Central memory CD8-positive, alpha-beta T cell (primary cell): ENCODE measurements at regions not wholly inside any gene's neighbourhood (a gene's known extent, or its start where the extent isn't known, plus 50 kb on each side); places are given as distances from the start of the nearest gene placed in this dataset.

ENCODE experiments used
- ATAC-seq: fragments of 150-1000 bp; cut with Tn5 transposase; replicated peaks from 2 replicates; pipeline ENCODE4 v1.10.0; 2022; ENCODE audit warnings: mild to moderate bottlenecking, moderate FRiP score, moderate number of reproducible peaks; ENCODE audit not compliant: poor library complexity, severe bottlenecking; ENCODE audit errors: extremely low read depth
- DNase-seq, 2 donors: peaks; one replicate each; pipeline ENCODE4 v3.0.0; 2021; ENCODE audit warnings: low spot score in 2 of 2
- H3K27ac Mint-ChIP-seq: one replicate; pipeline ENCODE4 v1.8.0; 2022; ENCODE audit warnings: low read depth, mild to moderate bottlenecking, moderate library complexity, mixed read lengths
- H3K27me3 Mint-ChIP-seq: one replicate; pipeline ENCODE4 v1.8.0; 2022; ENCODE audit warnings: mixed read lengths
- H3K36me3 Mint-ChIP-seq: one replicate; pipeline ENCODE4 v1.8.0; 2022; ENCODE audit warnings: mild to moderate bottlenecking, moderate library complexity, mixed read lengths; ENCODE audit not compliant: insufficient read depth
- H3K4me1 Mint-ChIP-seq: one replicate; pipeline ENCODE4 v1.8.0; 2022; ENCODE audit warnings: mixed read lengths
- H3K4me3 Mint-ChIP-seq: one replicate; pipeline ENCODE4 v1.8.0; 2022; ENCODE audit warnings: mild to moderate bottlenecking, moderate library complexity, mixed read lengths
- H3K9me3 Mint-ChIP-seq: one replicate; pipeline ENCODE4 v1.8.0; 2022; ENCODE audit warnings: mixed read lengths

- Mint-ChIP-seq H3K27me3 (peaks cover 28% of the 10 kb centered on the region), H3K36me3 (peaks cover 2% of the 10 kb centered on the region), H3K4me3 (no peak overlapping the region), H3K9me3 (no peaks in the 10 kb centered on the region), H3K27ac (no peak overlapping the region), H3K4me1 (no peaks in the 10 kb centered on the region)
- DNase-seq (no peak), ATAC-seq (no peak)
Measured at GRCh38 chr4:146041139-146042004, 102.7 kb upstream of the ZNF827 start.

DNA sequence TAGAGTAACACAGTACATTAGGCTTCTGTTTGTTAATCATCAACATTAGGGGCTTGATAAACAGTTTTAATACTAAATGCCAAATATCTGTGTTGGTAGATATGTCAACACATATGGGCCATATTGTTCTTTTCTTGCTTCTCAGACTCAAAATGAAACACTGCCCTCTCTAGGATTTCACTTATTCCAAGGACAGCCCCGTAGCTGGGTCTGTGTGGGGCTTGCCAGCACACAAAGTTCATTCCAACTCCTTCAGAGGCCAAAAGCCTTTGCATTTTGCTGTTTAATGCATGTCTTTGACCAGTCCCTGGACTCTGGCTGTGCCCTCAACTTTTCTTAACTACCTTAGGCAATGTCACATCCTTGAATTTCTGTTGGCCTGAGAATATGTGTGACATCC lies 102.0 kb upstream of the ZNF827 start:
- Mint-ChIP-seq H3K27me3 (peaks cover 21% of the 10 kb centered on the region), H3K9me3 (no peaks in the 10 kb centered on the region), H3K4me1 (no peaks in the 10 kb centered on the region), H3K4me3 (no peak overlapping the region), H3K36me3 (peaks cover 2% of the 10 kb centered on the region), H3K27ac (no peak overlapping the region)
- ATAC-seq = no peak
- DNase-seq = no peak

DNA sequence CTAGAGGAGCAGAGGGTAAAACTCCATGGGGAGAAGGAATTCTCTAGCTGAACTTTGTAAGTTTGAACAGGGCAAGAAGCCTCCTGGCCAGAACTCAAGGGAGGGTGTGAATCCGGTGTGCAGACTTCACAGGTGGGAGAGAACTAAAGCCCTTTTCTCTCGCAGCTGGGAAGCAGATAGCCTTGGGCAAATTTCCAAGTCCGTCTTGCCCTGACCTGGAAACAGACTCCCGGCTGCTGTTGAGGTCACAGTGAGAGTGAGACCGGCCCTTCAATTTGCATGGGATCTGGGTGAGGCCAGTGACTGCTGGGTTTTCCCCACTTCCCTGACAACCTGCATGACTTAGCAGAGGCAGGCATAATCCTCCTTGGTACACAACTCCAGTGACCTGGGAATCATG lies 94.5 kb upstream of the ZNF827 start:
- Mint-ChIP-seq H3K36me3 (no peaks in the 10 kb centered on the region), H3K27ac (no peak overlapping the region), H3K9me3 (peaks cover 12% of the 10 kb centered on the region), H3K4me3 (no peak overlapping the region), H3K27me3 (peaks cover 45% of the 10 kb centered on the region), H3K4me1 (peaks cover 6% of the 10 kb centered on the region)
- DNase-seq = no peak
- no peak for ATAC-seq

DNA sequence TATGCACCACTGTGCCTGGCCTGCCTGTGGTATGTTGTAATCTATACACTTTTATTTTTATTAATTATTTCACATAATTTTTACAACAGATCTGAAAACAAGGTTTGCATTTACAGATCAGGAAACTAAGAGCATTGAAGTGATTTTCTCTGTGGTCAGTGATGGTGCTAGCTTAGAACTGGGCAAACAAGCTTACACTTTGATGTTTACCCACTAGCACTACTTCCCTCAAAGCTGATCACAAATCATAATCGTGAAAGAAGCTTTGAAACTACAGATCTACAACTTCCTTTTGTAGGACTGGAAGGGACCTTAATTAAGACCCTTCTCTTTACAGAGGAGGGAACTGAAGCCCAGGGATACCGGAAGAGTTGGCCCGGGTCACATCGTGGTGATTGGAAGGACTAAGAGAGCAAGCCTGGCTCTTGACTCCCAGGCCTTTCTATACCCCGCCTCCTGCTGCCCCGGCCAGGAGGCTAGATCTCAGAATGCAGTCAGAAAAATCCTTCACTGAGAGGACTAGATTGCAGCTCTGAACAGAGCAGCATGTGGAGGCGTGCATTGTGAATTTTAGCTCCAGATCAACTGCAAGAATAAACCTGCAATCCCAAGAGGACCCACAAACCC lies 93.7 kb upstream of the ZNF827 start:
- Mint-ChIP-seq H3K27ac (no peak overlapping the region), H3K9me3 (peaks cover 12% of the 10 kb centered on the region), H3K4me1 (peaks cover 6% of the 10 kb centered on the region), H3K4me3 (no peak overlapping the region), H3K27me3 (peaks cover 49% of the 10 kb centered on the region), H3K36me3 (no peaks in the 10 kb centered on the region)
- ATAC-seq = no peak
- DNase-seq = no peak

- no peak for ATAC-seq
- H3K4me1 Mint-ChIP-seq = peaks cover 6% of the 10 kb centered on the region
- peaks cover 12% of the 10 kb centered on the region for H3K9me3 Mint-ChIP-seq
- H3K27ac Mint-ChIP-seq = no peak overlapping the region
- H3K27me3 Mint-ChIP-seq = peaks cover 69% of the 10 kb centered on the region
- H3K4me3 Mint-ChIP-seq = no peak overlapping the region
- no peak for DNase-seq
- no peaks in the 10 kb centered on the region for H3K36me3 Mint-ChIP-seq
Measured at GRCh38 chr4:146029939-146030710, 91.5 kb upstream of the ZNF827 start.

GRCh38 chr4:146029147-146029546 lies 90.5 kb upstream of the ZNF827 start:
- no peak overlapping the region for H3K27ac Mint-ChIP-seq
- DNase-seq (no peak), ATAC-seq (no peak)
- H3K4me3 Mint-ChIP-seq = no peak overlapping the region
- H3K9me3 Mint-ChIP-seq = peaks cover 8% of the 10 kb centered on the region
- no peaks in the 10 kb centered on the region for H3K36me3 Mint-ChIP-seq
- peaks cover 74% of the 10 kb centered on the region for H3K27me3 Mint-ChIP-seq
- H3K4me1 Mint-ChIP-seq = peaks cover 6% of the 10 kb centered on the region

GRCh38 chr4:146027761-146028160 lies 89.1 kb upstream of the ZNF827 start:
- Mint-ChIP-seq H3K4me1 (peaks cover 6% of the 10 kb centered on the region), H3K4me3 (no peak overlapping the region), H3K27me3 (peaks cover 69% of the 10 kb centered on the region), H3K36me3 (no peaks in the 10 kb centered on the region), H3K27ac (no peak overlapping the region), H3K9me3 (no peaks in the 10 kb centered on the region)
- DNase-seq (no peak), ATAC-seq (no peak)

- ATAC-seq (no peak), DNase-seq (no peak)
- H3K9me3 Mint-ChIP-seq = peaks cover 6% of the 10 kb centered on the region
- no peak overlapping the region for H3K27ac Mint-ChIP-seq
- H3K4me3 Mint-ChIP-seq = no peak overlapping the region
- H3K36me3 Mint-ChIP-seq = no peaks in the 10 kb centered on the region
- H3K27me3 Mint-ChIP-seq = peaks cover 74% of the 10 kb centered on the region
- no peaks in the 10 kb centered on the region for H3K4me1 Mint-ChIP-seq
Measured at GRCh38 chr4:146023334-146023967, 84.8 kb upstream of the ZNF827 start.

DNA sequence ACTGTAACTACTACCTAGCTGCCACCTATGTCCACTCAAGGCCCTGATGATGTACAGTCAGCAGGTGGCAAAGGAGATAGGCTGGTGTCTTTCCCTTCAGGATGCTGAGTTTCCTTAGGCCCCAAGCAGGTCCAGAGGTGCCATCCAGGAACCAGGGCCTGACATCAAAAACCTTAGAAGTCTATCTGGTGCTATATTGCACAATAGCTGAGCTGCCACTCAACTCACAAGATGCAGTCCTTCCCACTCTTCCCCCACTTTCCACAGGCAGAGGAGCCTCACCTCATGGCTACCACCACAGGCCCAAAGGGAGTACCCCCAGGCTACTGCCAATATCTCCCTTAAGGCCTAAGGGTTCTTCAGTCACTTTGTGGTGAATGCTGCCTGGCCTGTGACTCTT lies 83.9 kb upstream of the ZNF827 start:
- H3K27me3 Mint-ChIP-seq = peaks cover 81% of the 10 kb centered on the region
- peaks cover 12% of the 10 kb centered on the region for H3K9me3 Mint-ChIP-seq
- DNase-seq (no peak), ATAC-seq (no peak)
- H3K4me3 Mint-ChIP-seq = no peak overlapping the region
- H3K4me1 Mint-ChIP-seq = no peaks in the 10 kb centered on the region
- H3K27ac Mint-ChIP-seq = no peak overlapping the region
- no peaks in the 10 kb centered on the region for H3K36me3 Mint-ChIP-seq

- H3K27me3 Mint-ChIP-seq = peaks cover 54% of the 10 kb centered on the region
- no peaks in the 10 kb centered on the region for H3K36me3 Mint-ChIP-seq
- ATAC-seq = no peak
- H3K4me1 Mint-ChIP-seq = no peaks in the 10 kb centered on the region
- peaks cover 12% of the 10 kb centered on the region for H3K9me3 Mint-ChIP-seq
- H3K27ac Mint-ChIP-seq = no peak overlapping the region
- no peak overlapping the region for H3K4me3 Mint-ChIP-seq
- DNase-seq = no peak
Measured at GRCh38 chr4:146018247-146018646, 79.6 kb upstream of the ZNF827 start.

DNA sequence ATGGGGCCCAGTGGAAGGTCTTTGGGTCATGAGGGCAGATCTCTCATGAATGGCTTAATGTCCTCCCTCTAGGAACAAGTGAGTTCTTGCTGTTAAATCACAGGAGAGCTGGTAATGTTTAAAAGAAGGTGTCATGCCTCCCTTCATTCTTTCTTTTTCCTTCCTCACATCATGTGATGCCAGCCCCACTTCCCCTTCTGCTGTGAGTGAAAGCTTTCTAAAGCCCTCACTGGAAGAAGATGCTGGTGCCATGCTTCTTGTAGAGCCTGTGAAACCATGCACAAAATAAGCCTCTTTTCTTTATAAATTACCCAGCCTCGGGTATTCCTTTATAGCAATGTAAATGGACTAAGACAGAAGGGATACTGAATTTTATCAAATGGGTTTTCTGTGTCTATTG lies 66.1 kb upstream of the ZNF827 start:
- DNase-seq (no peak), ATAC-seq (no peak)
- Mint-ChIP-seq H3K36me3 (no peaks in the 10 kb centered on the region), H3K4me3 (no peak overlapping the region), H3K27me3 (peaks cover 49% of the 10 kb centered on the region), H3K9me3 (peaks cover 18% of the 10 kb centered on the region), H3K4me1 (no peaks in the 10 kb centered on the region), H3K27ac (no peak overlapping the region)

DNA sequence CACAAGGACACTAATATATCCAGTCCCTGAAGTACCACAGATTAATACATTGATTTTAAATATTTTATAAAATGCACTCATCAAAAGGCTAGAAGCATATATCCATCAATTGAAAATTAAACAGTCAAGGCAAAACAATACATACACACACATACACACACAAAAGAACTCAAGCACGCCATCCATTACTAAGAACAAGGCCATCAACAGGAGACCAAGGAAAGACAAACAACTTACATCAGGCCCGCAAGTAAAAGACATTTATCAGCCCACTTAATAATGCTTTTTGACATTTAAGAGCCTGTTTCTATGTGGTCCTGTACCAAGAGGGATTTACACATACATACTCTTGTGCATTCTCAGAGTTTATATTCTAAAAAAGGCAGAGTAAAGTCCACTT lies 50.0 kb upstream of the ZNF827 start:
- peaks cover 1% of the 10 kb centered on the region for H3K36me3 Mint-ChIP-seq
- no peaks in the 10 kb centered on the region for H3K9me3 Mint-ChIP-seq
- H3K27ac Mint-ChIP-seq = no peak overlapping the region
- no peak overlapping the region for H3K4me3 Mint-ChIP-seq
- ATAC-seq (no peak), DNase-seq (no peak)
- peaks cover 6% of the 10 kb centered on the region for H3K27me3 Mint-ChIP-seq
- no peaks in the 10 kb centered on the region for H3K4me1 Mint-ChIP-seq
